DOHH2 (cell line): ENCODE measurements at regions not wholly inside any gene's neighbourhood (a gene's known extent, or its start where the extent isn't known, plus 50 kb on each side); places are given as distances from the start of the nearest gene placed in this dataset.

ENCODE experiments used
- H3F3A ChIP-seq: fragments of 200-600 bp; sonication (generic), shearing (Covaris generic); 2 replicates; pipeline ENCODE4 v1.6.0; 2016; ENCODE audit warnings: antibody characterized with exemption, mild to moderate bottlenecking; ENCODE audit not compliant: control insufficient read depth, insufficient read depth
- H3K27ac ChIP-seq: fragments of 200-600 bp; sonication (generic); 2 replicates; pipeline ENCODE4 v1.5.1; 2014; ENCODE audit warnings: low read depth, mild to moderate bottlenecking, low read length, moderate library complexity
- H3K27me3 ChIP-seq: fragments of 200-600 bp; sonication (generic); 2 replicates; pipeline ENCODE4 v1.6.1; 2014; ENCODE audit warnings: mild to moderate bottlenecking, low read length, mixed read lengths; ENCODE audit not compliant: control insufficient read depth
- H3K36me3 ChIP-seq: fragments of 200-600 bp; sonication (generic); 2 replicates; pipeline ENCODE4 v1.6.1; 2014; ENCODE audit warnings: mild to moderate bottlenecking, low read length, moderate library complexity, mixed read lengths; ENCODE audit not compliant: control insufficient read depth
- H3K4me1 ChIP-seq: fragments of 200-600 bp; sonication (generic); 2 replicates; pipeline ENCODE4 v1.6.1; 2014; ENCODE audit warnings: mild to moderate bottlenecking, low read length, mixed read lengths; ENCODE audit not compliant: control insufficient read depth
- H3K4me2 ChIP-seq: fragments of 200-600 bp; sonication (generic); 2 replicates; pipeline ENCODE4 v1.6.0; 2014; ENCODE audit warnings: mild to moderate bottlenecking, low read length, moderate library complexity
- H3K4me3 ChIP-seq: fragments of 200-600 bp; sonication (generic); 2 replicates; pipeline ENCODE4 v1.5.1; 2014; ENCODE audit warnings: mild to moderate bottlenecking, low read length, mixed read lengths
- H3K79me2 ChIP-seq: fragments of 200-600 bp; sonication (generic); 2 replicates; pipeline ENCODE4 v1.6.1; 2014; ENCODE audit warnings: mild to moderate bottlenecking, low read length, mixed read lengths; ENCODE audit not compliant: control insufficient read depth
- H3K9me2 ChIP-seq: fragments of 200-600 bp; sonication (generic); replicated peaks from 2 replicates; pipeline ENCODE4 v1.6.1; 2014; ENCODE audit warnings: mild to moderate bottlenecking, low read length, mixed read lengths; ENCODE audit not compliant: control insufficient read depth
- H3K9me3 ChIP-seq: fragments of 200-600 bp; sonication (generic); 2 replicates; pipeline ENCODE4 v1.6.1; 2014; ENCODE audit warnings: antibody characterized with exemption, low read length, mixed read lengths; ENCODE audit not compliant: control insufficient read depth, insufficient read depth
- H4K20me1 ChIP-seq: fragments of 200-600 bp; sonication (generic); 2 replicates; pipeline ENCODE4 v1.6.0; 2014; ENCODE audit warnings: low read depth, mild to moderate bottlenecking, antibody characterized with exemption, low read length, moderate library complexity; ENCODE audit not compliant: control insufficient read depth, insufficient read depth
- CTCF ChIP-seq: fragments of 200-600 bp; sonication (generic); IDR thresholded peaks from one replicate; pipeline ENCODE4 v1.5.1; 2014; ENCODE audit warnings: antibody characterized with exemption, mild to moderate bottlenecking, low read depth, low read length; ENCODE audit not compliant: poor library complexity, severe bottlenecking
- EZH2phosphoT487 ChIP-seq: fragments of 200-600 bp; sonication (generic); IDR thresholded peaks from 2 replicates; pipeline ENCODE4 v1.6.1; 2017; ENCODE audit warnings: borderline replicate concordance, mild to moderate bottlenecking, antibody characterized with exemption, low read length, moderate library complexity, mixed read lengths

DNA sequence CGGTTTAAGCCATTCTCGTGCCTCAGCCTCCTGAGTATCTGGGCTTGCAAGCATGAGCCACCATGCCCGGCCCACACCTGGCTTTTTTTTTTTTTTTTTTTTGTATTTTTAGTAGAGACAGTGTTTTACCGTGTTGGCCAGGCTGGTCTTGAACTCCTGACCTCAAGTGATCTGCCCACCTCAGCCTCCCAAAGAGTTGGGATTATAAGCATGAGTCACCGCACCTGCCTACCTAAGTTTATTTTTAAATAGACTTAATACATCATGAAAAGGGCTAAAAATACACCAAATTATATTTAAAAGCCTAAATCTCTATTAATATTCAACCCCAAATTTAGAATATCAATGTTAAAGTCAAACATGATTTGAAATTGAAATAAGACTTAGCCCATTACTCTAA lies 250.8 kb upstream of the MC4R start:
- TF ChIP-seq EZH2phosphoT487 (no peak), CTCF (no peak)
- H3K79me2 ChIP-seq: no peaks in the 10 kb centered on the region
- H3F3A ChIP-seq: no peaks in the 10 kb centered on the region

DNA sequence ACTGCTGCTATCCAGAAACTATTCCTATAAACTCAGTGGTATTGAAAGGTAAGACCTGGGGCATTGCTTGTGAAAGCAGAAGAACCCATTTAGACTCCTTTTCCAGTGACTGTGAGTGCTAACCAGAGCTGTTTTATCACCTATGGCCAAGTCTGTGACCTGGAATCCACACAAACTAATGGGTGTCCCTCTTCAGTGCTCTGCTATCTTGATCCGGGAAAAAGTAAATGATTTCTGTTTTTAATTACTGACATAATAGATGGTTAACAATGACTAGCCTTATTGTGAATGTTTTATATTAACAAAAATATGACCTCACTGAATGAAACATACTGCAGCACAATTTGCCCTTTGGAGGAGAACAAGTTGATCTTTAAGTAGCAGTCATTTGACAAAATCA lies 251.6 kb upstream of the MC4R start:
- H3K9me2 ChIP-seq: no peaks in the 10 kb centered on the region
- H3F3A ChIP-seq: no peaks in the 10 kb centered on the region
- no peaks in the 10 kb centered on the region for H3K9me3 ChIP-seq
- no peak overlapping the region for H3K4me3 ChIP-seq
- TF ChIP-seq CTCF (no peak), EZH2phosphoT487 (no peak)
- no peaks in the 10 kb centered on the region for H3K4me1 ChIP-seq
- H3K4me2 ChIP-seq: no peak overlapping the region
- no peaks in the 10 kb centered on the region for H4K20me1 ChIP-seq
- no peaks in the 10 kb centered on the region for H3K36me3 ChIP-seq
- no peak overlapping the region for H3K27ac ChIP-seq
- no peaks in the 10 kb centered on the region for H3K79me2 ChIP-seq
- no peaks in the 10 kb centered on the region for H3K27me3 ChIP-seq

More for the DNA sequence above, 250.8 kb upstream of the MC4R start:
- Histone ChIP-seq H3K27ac (no peak overlapping the region), H3K9me2 (no peaks in the 10 kb centered on the region), H4K20me1 (no peaks in the 10 kb centered on the region), H3K4me2 (no peak overlapping the region), H3K9me3 (no peaks in the 10 kb centered on the region), H3K4me1 (no peaks in the 10 kb centered on the region), H3K27me3 (no peaks in the 10 kb centered on the region), H3K4me3 (no peak overlapping the region), H3K36me3 (no peaks in the 10 kb centered on the region)

DNA sequence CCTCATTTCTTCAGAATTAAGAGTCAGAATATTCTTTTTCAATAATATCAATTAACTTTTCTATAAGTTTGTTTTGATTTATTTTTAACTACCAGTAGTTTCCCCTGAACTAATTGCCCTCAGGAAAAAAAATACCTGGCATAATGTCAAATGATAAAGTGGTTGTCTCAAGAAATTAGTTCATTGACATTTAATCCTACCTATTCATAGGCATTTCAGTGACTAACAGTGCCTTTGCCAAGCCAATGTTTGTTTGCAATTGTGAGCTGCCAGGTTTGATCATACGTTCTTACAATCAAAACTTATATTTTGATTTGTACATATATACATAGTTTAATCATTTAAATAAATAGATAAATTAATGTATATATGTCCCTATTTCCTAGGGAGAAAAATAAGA lies 267.3 kb upstream of the MC4R start:
- Histone ChIP-seq H3F3A (no peaks in the 10 kb centered on the region), H3K9me2 (no peaks in the 10 kb centered on the region), H3K27ac (no peak overlapping the region), H4K20me1 (no peaks in the 10 kb centered on the region), H3K4me3 (no peak overlapping the region), H3K9me3 (no peaks in the 10 kb centered on the region), H3K79me2 (no peaks in the 10 kb centered on the region), H3K4me2 (no peak overlapping the region), H3K36me3 (no peaks in the 10 kb centered on the region), H3K4me1 (no peaks in the 10 kb centered on the region), H3K27me3 (no peaks in the 10 kb centered on the region)
- TF ChIP-seq CTCF: no peak
- TF ChIP-seq EZH2phosphoT487: no peak

DNA sequence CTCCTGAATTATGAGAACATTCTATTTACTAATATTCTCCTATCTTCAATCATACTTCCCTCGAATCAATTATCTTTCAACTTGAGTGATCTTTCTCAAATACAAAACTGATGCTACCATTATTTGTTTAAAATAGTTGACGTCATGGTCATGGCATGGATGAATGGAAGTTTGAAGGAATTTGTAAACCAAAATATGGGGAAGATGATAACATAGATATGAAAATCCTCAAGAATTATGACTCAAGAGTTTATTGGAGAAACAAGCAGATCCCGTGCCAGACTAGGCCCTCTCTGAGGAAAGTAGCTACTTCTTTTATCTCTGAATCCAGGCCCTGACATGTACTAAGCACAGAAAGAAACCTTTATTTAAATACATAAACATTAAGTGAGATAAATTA lies 270.4 kb upstream of the MC4R start:
- H3K36me3 ChIP-seq: no peaks in the 10 kb centered on the region
- no peaks in the 10 kb centered on the region for H3K27me3 ChIP-seq
- no peaks in the 10 kb centered on the region for H3K79me2 ChIP-seq
- no peak overlapping the region for H3K4me3 ChIP-seq
- H3K27ac ChIP-seq: no peak overlapping the region
- H3K4me2 ChIP-seq: no peak overlapping the region
- no peaks in the 10 kb centered on the region for H3K9me2 ChIP-seq
- TF ChIP-seq EZH2phosphoT487: no peak
- TF ChIP-seq CTCF: no peak
- no peaks in the 10 kb centered on the region for H4K20me1 ChIP-seq
- H3F3A ChIP-seq: no peaks in the 10 kb centered on the region
- H3K4me1 ChIP-seq: no peaks in the 10 kb centered on the region
- H3K9me3 ChIP-seq: no peaks in the 10 kb centered on the region
